Activated B cell treated with CpG ODN at 0.5 μM for 24 hours (primary cell): ENCODE measurements at regions not wholly inside any gene's neighbourhood (a gene's known extent, or its start where the extent isn't known, plus 50 kb on each side); places are given as distances from the start of the nearest gene placed in this dataset.

Experiments
- ATAC-seq: fragments of 200-7000 bp; cut with Tn5 transposase; one replicate; pipeline ENCODE4 v1.10.0; 2021; ENCODE audit warnings: low read depth, mild to moderate bottlenecking, moderate library complexity
- CTCF ChIA-PET: fragments of 350-600 bp; sonication (Branson Sonifier 250); formaldehyde crosslinking; loops from one replicate; lab custom pipeline; 2021; ENCODE audit warnings: antibody characterized with exemption; lab: Charles Lee
- POLR2A ChIA-PET: fragments of 350-600 bp; sonication (Branson Sonifier 250); formaldehyde crosslinking; loops from one replicate; lab custom pipeline; 2021; ENCODE audit warnings: antibody characterized with exemption; lab: Charles Lee
- DNase-seq: peaks from one replicate; pipeline ENCODE4 v3.0.0; 2022
- H3K27ac Mint-ChIP-seq: one replicate; pipeline ENCODE4 v1.8.0; 2020; ENCODE audit warnings: mixed read lengths
- H3K27me3 Mint-ChIP-seq: one replicate; pipeline ENCODE4 v1.8.0; 2021; ENCODE audit warnings: mixed read lengths
- H3K36me3 Mint-ChIP-seq: one replicate; pipeline ENCODE4 v1.8.0; 2021; ENCODE audit warnings: low read depth, mixed read lengths
- H3K4me1 Mint-ChIP-seq: one replicate; pipeline ENCODE4 v1.8.0; 2021; ENCODE audit warnings: mixed read lengths
- H3K4me3 Mint-ChIP-seq: one replicate; pipeline ENCODE4 v1.8.0; 2020; ENCODE audit warnings: mild to moderate bottlenecking, mixed read lengths
- H3K9me3 Mint-ChIP-seq: one replicate; pipeline ENCODE4 v1.8.0; 2020; ENCODE audit warnings: mixed read lengths
- intact Hi-C: fragments of 100-400 bp; cut with micrococcal nuclease; formaldehyde crosslinking; loops from one replicate; pipeline ENCODE4 v1.15.1; 2024
- TF ChIP-seq, protein P1 (sequence below): fragments of 200-600 bp; IDR thresholded peaks from one replicate; pipeline ENCODE4 v1.8.0; 2022; ENCODE audit warnings: antibody characterized with exemption, mild to moderate bottlenecking

DNA sequence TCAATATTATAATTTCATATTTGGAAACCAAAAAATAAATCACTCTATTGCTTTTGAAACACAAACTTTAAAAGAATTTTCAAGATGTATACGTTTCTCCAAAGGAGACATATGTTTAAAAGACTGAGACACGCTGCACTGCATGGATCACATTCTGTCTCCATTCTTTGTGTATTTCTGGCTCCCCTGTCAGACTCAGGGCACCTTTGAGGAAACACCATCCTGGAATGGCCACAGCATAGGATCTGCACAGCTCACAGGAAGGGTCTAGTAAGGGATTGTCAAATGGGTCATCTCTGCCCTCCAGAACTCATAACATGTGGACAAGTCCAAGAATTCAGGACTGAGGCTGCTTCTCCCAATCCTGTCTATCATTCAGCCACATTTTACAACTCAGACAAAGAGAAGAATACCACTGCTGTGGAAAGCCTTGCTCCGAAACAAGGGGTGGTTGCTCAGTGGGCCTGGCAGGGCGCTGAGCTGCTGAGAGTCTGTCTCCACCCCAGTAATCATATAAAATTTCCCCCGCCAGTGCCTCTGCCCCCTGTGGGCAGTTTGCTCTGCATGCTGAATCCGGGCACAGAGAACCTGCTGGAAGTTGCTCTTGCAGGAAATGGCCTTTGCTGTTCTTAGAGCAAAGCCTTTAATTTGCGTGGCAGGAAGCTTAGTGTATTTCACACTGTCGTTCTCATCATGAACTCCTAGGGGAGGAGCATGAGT lies 85.3 kb upstream of the KLHL29 start:
- no peak for DNase-seq
- intact Hi-C loops: no loop called here
- TF ChIP-seq, protein P1, sequence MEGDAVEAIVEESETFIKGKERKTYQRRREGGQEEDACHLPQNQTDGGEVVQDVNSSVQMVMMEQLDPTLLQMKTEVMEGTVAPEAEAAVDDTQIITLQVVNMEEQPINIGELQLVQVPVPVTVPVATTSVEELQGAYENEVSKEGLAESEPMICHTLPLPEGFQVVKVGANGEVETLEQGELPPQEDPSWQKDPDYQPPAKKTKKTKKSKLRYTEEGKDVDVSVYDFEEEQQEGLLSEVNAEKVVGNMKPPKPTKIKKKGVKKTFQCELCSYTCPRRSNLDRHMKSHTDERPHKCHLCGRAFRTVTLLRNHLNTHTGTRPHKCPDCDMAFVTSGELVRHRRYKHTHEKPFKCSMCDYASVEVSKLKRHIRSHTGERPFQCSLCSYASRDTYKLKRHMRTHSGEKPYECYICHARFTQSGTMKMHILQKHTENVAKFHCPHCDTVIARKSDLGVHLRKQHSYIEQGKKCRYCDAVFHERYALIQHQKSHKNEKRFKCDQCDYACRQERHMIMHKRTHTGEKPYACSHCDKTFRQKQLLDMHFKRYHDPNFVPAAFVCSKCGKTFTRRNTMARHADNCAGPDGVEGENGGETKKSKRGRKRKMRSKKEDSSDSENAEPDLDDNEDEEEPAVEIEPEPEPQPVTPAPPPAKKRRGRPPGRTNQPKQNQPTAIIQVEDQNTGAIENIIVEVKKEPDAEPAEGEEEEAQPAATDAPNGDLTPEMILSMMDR: no peak

GRCh38 chr2:23301136-23301535 lies 83.8 kb upstream of the KLHL29 start:
- H3K4me3 Mint-ChIP-seq: no peak overlapping the region
- H3K4me1 Mint-ChIP-seq: no peaks in the 10 kb centered on the region
- ATAC-seq (no peak), DNase-seq (no peak)
- POLR2A ChIA-PET: no interaction called here
- H3K27me3 Mint-ChIP-seq: peaks cover 23% of the 10 kb centered on the region
- CTCF ChIA-PET: no interaction called here
- no peaks in the 10 kb centered on the region for H3K9me3 Mint-ChIP-seq
- intact Hi-C loops: no loop called here
- TF ChIP-seq, protein P1: no peak
- no peaks in the 10 kb centered on the region for H3K36me3 Mint-ChIP-seq
- no peak overlapping the region for H3K27ac Mint-ChIP-seq

More for the DNA sequence above, 85.3 kb upstream of the KLHL29 start:
- ChIA-PET CTCF (no interaction called here), POLR2A (no interaction called here)
- Mint-ChIP-seq H3K27me3 (peaks cover 20% of the 10 kb centered on the region), H3K9me3 (no peaks in the 10 kb centered on the region), H3K4me3 (no peak overlapping the region), H3K36me3 (no peaks in the 10 kb centered on the region), H3K27ac (no peak overlapping the region), H3K4me1 (no peaks in the 10 kb centered on the region)
- no peak for ATAC-seq

DNA sequence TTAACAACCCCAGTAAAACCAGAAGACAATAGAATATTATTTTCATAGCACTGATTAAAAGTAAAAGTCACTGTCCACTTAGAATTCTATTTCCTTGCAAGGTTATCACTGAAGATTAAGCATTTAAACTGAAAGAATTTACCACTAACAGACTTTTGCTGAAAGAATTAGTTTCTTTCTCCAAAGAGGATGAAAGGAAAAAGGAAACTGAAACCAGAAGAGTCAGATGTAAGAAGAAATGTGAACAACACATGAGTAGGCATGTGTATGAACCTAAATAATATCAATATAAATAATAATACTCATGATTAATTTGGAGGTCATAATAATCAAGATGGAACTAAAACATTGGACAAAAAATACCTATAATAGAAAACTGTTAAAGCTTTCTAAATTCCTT lies 82.4 kb upstream of the KLHL29 start:
- no peak for DNase-seq

DNA sequence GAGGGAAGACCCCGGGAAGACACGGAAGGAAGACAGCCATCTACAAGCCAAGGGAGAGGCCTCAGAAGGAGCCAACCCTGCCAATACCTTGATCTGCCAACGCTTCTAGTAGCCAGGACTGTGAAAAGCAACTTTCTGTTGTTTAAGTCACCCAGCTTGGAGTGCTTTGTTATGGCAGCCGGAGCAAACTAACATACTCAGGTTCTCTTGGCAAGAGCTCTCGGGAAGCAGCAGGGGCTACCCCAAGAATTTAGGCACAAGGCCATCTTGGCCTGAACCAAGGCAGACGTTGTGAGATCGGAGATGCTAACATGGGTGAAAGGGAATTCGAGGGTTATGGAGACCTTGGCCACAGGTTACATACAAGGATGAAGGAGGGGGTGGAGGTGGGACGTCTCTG lies 78.6 kb upstream of the KLHL29 start:
- no peaks in the 10 kb centered on the region for H3K4me1 Mint-ChIP-seq
- H3K27ac Mint-ChIP-seq: no peak overlapping the region
- no peaks in the 10 kb centered on the region for H3K36me3 Mint-ChIP-seq
- POLR2A ChIA-PET: no interaction called here
- intact Hi-C loops: no loop called here
- H3K4me3 Mint-ChIP-seq: no peak overlapping the region
- peaks cover 17% of the 10 kb centered on the region for H3K27me3 Mint-ChIP-seq
- TF ChIP-seq, protein P1: no peak
- H3K9me3 Mint-ChIP-seq: no peaks in the 10 kb centered on the region
- DNase-seq (no peak), ATAC-seq (no peak)
- CTCF ChIA-PET: no interaction called here

More for the DNA sequence above, 82.4 kb upstream of the KLHL29 start:
- ATAC-seq: no peak
- Mint-ChIP-seq H3K27me3 (peaks cover 19% of the 10 kb centered on the region), H3K27ac (no peak overlapping the region), H3K4me3 (no peak overlapping the region), H3K9me3 (no peaks in the 10 kb centered on the region), H3K36me3 (no peaks in the 10 kb centered on the region), H3K4me1 (no peaks in the 10 kb centered on the region)
- ChIA-PET CTCF (no interaction called here), POLR2A (no interaction called here)
- TF ChIP-seq, protein P1: no peak
- intact Hi-C loops: no loop called here

DNA sequence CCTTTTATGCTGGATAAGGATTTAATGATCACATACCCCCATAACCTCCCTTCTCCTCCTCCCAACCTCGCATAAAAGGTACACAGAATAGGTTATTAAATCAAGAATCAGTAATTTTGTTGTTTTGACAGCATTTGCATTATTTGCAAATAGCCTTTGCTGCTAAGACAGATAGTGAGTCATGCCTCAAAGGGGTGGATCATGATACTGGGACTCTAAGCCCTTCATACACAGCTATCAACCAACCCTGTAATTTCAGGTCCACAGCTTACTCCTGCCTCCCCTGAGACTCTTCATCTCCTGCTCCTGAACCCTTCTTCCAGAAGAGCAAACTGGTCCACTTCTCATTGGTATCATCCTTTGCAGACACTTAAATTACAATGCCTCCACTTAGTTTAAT lies 73.8 kb upstream of the KLHL29 start:
- Mint-ChIP-seq H3K4me1 (no peaks in the 10 kb centered on the region), H3K27me3 (peaks cover 3% of the 10 kb centered on the region), H3K4me3 (no peak overlapping the region), H3K27ac (no peak overlapping the region), H3K9me3 (no peaks in the 10 kb centered on the region), H3K36me3 (no peaks in the 10 kb centered on the region)
- CTCF ChIA-PET: no interaction called here
- POLR2A ChIA-PET: no interaction called here
- TF ChIP-seq, protein P1: no peak
- intact Hi-C loops: no loop called here
- ATAC-seq (no peak), DNase-seq (no peak)
